HEK293 (cell line): ENCODE measurements at regions not wholly inside any gene's neighbourhood (a gene's known extent, or its start where the extent isn't known, plus 50 kb on each side); places are given as distances from the start of the nearest gene placed in this dataset.

ENCODE experiments used
- CTCF ChIP-seq: fragments of 450-650 bp; formaldehyde crosslinking; IDR thresholded peaks from 2 replicates; pipeline ENCODE4 v1.5.1; 2016; ENCODE audit warnings: missing biosample characterization, missing genetic modification characterization
- PBX3 ChIP-seq: sonication (generic); formaldehyde crosslinking; IDR thresholded peaks from 2 replicates; pipeline ENCODE4 v1.8.1; 2022; ENCODE audit warnings: mild to moderate bottlenecking, moderate library complexity, missing genetic modification reagents
- ZNF324 ChIP-seq: fragments of 450-650 bp; formaldehyde crosslinking; IDR thresholded peaks from 2 replicates; pipeline ENCODE4 v1.5.1; 2016; ENCODE audit warnings: missing biosample characterization, missing genetic modification characterization
- ZNF488 ChIP-seq: fragments of 450-650 bp; formaldehyde crosslinking; IDR thresholded peaks from 2 replicates; pipeline ENCODE4 v1.5.1; 2016; ENCODE audit warnings: missing biosample characterization, missing genetic modification characterization

- TF ChIP-seq CTCF (tag by site-specific recombination) = no peak
- no peak for TF ChIP-seq PBX3 (CRISPR knock-in tag)
- no peak for TF ChIP-seq ZNF324
- no peak for TF ChIP-seq ZNF488 (tag by site-specific recombination)
Measured at GRCh38 chr14:71833476-71833875, 98.8 kb upstream of the RGS6 start.
